Urothelium cell line (cell line): ENCODE measurements at regions not wholly inside any gene's neighbourhood (a gene's known extent, or its start where the extent isn't known, plus 50 kb on each side); places are given as distances from the start of the nearest gene placed in this dataset.
"Not testable (repeated sequence)": the region's sequence is repeated elsewhere in the genome, so short reads cannot be mapped to it uniquely, and the experiment has no call there.

Source experiments
- DNase-seq: peaks from one replicate; pipeline ENCODE4 v3.0.0; 2011; ENCODE audit warnings: low spot score, mixed read lengths
- FAIRE-seq: peaks from 2 replicates; lab custom pipeline; 2011; peaks lifted over from hg19 to GRCh38; lab: Jason Lieb, UNC

DNA sequence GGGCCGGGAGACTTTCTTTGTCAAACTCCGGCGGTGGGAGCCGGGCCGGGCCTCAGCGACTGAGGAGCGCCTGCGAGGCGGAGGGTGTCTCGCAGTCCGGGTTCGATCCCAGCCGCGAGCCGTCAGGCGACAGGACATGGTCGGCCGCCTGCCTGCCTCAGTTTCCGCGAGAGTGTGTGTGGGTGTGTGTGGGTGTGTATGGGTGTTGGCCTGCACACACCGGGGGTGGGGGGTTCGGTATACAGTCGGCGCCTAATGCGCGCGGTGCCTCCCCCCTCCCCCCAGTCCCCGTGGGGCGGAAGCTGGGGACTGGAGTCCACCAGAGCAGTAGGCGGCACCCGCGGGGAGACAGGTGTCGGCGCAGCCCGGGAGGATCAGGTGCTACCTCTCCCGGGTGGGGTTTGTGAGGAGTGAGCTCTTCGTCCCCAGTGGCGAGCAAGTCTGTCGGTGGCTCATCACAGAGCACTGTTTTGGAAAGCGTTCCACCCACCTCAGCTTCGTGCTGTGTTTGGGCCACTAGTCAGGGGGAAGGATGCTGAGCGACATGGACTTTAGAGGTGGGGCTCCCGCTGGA lies 246.3 kb downstream of the GOLGA6L6 start:
- peak; percentile 2 for DNase-seq
- FAIRE-seq, result no peak

DNA sequence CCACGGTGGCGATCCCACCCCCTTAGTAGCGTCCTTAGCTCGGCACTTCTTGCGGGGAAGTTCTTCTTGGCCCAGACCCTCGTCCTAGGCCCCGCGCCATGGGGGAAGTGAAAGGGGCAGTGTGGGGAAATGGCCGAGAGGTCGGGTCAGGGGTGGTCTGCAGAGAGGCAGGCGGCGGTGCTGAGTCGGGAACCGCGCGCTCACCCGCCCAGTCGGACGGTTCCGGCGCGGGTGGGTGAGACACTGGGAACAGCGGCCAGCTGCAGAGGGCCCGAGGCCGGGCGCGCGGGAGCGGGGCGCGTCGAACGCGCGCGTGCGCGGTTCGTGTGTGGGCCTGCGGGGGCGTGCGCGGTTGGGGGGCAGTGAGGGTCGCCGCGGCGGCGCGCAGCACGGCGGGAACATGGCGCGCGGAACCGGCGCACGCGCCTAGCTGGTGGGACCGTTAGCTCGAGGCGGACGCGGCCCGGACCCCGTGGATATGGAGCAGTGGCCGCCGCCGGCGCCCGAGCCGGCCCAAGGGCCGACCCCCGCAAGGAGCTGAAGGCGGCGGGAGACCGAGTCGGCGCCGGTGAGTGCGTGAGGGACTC lies 246.9 kb downstream of the GOLGA6L6 start:
- DNase-seq, result peak; percentile 1

DNA sequence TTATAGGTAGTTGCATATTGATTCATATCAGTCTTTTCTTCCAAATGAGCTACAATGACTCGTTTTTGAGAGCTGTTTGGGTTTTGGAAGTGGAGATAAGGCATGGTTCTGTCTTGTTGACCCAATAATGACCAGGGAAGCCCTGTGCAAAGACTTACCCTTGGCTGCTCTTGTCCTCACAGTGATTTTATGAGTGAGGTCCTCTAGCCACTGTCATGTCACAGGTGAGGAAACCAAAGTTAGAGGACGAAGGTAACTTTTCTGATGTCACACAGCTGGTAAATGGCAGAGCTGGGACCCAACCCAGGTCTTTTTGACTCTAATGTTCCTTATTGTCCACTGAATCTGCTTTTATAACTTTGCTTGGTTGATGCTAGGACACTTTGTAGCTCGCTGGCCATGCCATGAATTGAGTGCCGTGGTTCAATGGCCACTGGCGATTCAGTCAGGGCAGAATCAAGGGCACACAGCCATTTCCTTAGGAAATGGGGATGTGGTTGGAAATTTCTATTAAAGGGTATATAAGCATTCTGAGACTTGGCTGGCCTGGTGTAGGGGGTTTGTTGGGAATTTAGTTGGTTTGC lies 249.1 kb downstream of the GOLGA6L6 start:
- FAIRE-seq, result not testable (repeated sequence)
- peak; percentile 2 for DNase-seq

More for the DNA sequence above, 246.9 kb downstream of the GOLGA6L6 start:
- FAIRE-seq, result no peak

DNA sequence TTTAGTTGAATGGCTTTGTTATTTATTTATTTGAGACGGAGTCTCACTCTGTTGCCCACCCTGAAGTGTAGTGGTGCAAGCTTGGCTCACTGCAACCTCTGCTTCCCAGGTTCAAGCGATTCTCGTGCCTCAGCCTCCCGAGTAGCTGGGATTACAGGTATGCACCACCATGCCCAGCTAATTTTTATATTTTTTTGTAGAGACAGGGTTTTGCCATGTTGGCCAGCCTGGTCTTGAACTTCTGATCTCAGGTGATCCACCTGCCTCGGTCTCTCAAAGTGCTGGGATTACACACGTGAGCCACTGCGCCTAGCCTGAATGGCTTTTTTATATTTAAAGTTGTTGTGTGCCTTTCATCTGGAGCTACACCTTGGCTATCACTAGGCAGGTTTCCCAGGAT lies 250.0 kb downstream of the GOLGA6L6 start:
- not testable (repeated sequence) for DNase-seq, FAIRE-seq

DNA sequence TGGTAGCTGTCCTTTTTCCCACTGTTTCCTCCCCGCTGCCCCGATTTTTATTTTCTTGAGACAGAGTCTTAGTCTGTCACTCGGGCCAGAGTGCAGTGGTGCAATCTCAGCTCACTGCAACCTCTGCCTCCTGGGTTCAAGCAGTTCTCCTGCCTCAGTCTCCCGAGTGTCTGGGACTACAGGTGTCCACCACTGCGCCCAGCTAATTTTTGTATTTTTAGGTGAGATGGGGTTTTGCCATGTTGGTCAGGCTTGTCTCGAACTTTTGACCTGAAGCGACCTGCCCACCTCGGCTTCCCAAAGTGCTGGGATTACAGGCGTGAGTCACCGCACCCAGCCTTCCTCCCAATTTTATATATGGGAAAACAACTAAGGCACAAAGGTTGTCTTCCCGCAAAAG lies 251.0 kb downstream of the GOLGA6L6 start:
- DNase-seq, FAIRE-seq: not testable (repeated sequence)

DNA sequence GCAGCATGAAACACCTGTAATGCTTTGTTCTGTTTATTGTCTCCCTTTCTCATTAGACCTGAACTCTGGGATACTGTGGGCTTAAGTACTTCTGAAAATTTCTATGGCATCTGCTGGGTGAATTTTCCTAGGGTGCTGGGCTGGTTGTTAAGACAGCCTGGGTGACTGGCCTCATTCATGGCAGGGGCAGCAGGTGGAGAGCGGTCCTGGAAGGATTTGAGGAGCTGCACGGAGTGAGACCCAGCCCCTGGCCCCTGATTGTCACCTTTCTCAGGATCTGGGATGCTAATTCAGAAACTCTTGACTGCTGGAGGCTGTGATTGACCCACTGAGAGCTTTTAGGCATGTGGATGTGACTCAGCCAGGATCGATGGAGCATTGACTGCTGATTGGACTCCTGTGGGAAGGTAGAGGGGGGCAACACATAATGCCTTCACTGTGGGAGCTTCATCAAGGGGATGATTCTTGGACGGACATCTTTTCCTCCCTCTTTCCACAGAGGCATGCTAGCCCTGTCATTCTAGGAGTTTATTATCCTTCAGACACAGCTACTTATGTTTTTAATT lies 252.0 kb downstream of the GOLGA6L6 start:
- not testable (repeated sequence) for FAIRE-seq, DNase-seq

DNA sequence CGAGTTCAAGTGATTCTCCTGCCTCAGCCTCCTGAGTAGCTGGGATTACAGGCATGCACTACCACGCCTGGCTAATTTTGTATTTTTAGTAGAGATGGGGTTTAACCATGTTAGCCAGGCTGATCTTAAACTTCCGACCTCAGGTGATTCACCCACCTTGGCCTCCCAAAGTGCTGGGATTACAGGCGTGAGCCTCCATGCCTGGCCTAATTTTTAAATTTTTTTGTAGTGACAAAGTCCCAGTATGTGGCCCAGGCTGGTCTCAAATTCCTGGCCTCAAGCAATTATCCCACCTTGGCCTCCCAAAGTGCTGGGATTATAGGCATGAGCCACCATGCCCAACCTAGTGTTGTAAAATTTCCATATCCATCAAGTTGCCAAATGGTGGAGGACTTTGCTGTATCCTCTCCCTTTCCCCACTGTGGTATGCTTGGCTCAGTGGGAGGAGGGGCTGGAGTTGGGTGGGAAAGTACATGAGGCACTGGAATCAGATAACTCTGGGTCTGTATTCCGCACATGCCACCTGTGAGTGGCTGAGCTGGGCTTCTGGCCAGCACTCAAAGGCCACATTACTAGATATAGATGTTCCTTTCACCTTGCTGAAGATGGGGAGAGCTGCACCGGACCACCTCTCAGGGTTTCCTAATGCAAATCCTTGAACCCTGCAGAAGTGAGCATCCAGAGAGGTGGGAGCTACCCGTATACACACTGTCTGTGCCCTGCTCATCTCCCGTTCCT lies 252.6 kb downstream of the GOLGA6L6 start:
- not testable (repeated sequence) for FAIRE-seq, DNase-seq

DNA sequence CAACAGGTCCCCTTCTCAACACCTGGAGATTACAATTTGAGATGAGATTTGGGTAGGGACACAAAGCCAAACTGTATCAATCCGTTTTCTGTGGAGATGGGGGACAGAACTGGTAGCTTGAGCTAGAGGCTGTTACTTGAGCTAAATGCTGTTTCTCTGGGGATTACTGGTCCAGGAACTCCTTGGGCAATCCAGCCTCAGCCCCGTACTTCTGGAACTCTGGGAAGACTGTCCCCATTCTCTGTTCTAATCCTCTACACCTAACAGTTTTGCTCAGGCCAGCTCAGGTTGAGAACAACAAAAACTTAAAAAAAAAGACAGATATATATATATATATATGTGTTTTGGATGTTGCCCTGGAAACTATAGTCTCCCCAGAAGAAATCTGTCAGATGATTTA lies 255.0 kb downstream of the GOLGA6L6 start:
- DNase-seq, FAIRE-seq: not testable (repeated sequence)

DNA sequence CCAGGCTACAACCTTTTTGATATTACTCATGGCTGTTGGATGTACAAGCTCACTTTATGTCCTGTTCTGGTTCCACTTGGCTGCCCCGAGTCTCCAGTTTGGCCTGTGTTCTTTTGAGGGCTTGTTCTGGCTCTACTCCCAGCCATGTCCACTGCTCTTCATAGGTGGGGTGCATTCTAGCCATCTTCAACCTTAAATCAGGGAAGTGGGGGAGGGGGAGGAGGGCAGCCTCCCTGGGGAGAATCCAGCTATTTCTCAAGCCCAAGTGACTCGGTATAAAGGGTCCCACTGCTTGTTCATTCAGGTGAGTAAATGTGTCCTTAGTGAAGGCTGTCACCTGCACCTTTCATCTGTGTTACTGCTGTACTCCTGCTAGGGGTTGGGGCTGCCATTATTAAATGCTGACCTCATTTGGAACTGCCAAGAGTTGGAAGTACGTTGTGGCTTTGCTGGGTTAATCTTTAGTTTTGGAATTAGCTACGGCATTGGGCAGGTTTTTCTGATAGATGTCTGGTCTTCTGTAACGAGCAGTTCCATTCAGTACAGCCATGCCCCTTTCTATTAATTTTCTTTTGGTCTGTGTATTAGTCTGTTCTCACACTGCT lies 255.8 kb downstream of the GOLGA6L6 start:
- not testable (repeated sequence) for DNase-seq, FAIRE-seq

DNA sequence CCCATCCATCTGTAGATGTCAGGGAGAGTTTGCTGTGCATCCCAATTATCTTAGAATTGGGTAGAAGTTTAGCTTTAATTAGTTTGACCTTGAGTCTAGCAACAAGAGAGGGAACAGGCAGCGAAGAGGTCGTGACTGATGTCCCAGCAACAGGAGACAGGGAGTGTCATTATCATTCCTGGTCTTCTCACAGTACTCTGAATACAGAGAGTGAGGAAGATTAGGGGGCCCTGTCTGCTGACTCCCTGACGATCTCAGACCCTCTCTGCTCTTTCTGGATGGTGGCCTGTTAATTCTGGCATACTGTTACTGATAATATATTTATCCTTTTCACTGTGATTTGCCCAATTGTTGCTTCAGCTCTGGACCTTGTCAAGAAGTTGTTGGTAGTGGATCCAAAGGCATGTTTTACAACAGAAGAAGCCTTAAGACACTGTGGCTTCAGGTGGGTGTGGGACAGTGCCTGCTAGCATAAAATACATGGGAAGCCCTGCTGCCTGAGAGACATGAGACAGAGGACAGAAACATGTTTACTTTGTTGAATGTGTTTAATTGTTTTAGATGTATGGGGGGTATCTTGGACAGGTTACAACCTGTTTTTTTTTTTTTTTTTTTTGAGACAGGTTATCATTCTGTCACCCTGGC lies 256.6 kb downstream of the GOLGA6L6 start:
- not testable (repeated sequence) for DNase-seq, FAIRE-seq

DNA sequence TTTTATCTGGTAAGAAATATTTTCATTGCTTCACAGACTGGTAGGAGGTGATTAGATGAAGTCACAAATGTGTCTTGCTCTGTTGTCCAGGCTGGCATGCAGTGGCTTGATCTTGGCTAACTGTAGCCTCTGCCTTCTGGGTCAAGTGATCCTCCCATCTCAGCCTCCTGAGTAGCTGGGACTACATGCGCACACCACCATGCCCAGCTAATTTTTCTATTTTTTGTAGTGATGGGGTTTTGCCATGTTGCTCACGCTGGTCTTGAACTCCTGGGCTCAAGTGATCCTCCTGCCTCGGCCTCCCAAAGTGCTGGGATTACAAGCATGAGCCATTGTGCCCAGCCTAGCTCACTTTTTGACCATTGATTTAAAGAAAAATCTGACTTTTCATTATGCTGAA lies 257.9 kb downstream of the GOLGA6L6 start:
- not testable (repeated sequence) for FAIRE-seq, DNase-seq

DNA sequence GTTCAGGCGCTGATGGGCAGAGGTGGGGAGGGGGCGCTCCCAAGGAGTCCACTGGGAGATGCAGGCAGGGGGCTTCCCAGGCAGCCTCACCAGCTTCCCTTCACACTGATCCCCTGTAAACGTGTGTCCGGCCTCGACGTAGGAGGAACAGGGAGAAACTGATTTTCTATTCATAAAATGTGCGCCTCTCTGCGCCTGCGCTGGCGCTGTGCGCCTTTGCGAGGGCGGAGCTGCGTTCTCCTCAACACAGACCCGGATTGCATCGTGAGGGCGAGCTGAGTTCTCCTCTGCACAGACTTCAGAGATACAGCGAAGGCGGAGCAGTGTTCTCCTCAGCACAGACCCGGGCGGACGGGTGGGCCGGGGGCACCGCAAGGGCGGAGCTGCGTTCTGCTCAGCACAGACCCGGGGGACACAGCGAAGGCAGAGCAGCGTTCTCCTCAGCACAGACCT lies 259.1 kb downstream of the GOLGA6L6 start:
- not testable (repeated sequence) for FAIRE-seq, DNase-seq

DNA sequence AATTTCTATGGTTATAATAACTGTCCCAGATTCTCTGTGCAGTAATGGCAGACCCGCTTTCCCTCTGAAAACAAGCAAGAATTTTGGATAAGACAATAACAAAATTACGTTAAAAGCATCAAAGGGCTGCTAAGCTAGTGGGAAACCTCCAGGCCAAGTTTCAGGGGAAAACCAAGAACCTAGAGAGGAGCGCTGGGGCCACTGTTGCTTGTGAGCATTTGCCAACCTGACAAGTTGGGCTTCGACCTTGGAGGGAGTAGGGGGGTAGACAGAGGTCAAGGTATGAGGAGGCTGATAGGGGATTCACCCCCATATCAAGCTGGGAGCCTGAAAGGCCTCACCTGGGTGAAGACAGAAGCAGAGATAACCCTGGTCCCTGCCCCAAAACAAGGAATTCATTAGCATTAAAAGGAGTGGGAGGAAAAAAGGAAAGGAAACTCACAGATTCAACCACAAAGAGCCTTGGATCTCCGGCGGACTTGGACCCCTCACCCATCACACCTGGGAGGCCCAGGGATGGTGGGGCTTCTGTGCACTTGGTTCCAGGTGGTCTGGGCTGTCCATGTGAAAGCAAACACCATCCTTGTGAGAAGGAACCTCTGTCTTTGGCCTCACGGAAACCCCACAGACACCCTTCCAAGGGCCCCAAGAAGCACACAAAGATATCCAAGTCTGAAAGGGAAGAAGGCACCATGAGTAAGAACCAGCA lies 259.9 kb downstream of the GOLGA6L6 start:
- DNase-seq, FAIRE-seq: not testable (repeated sequence)

DNA sequence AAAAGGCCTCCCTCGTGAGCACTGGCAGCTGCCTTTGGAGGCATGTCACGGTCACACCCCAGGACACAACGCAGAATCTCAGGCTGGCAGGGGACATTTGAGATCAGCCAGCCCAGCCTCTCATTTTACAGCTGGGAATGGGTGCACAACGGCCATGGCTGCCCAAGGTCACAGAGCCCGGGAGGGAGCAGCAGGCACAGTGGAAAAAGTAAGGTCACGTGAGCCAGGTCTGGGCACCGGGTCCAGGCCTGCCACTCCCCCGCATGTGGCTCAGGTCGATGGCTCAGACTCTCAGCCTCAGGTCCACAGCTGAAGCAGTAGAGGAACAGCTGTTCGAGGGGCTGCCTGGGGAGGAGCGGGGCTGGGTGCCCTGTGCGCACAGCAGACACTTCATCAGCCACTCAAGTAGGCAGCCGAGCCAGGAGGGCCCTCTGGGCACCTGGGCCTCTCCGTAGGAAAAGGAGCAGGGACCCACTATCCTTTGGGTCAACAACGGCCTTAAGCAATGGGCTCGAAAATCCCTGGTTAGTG lies 260.6 kb downstream of the GOLGA6L6 start:
- no peak for DNase-seq
- no peak for FAIRE-seq

DNA sequence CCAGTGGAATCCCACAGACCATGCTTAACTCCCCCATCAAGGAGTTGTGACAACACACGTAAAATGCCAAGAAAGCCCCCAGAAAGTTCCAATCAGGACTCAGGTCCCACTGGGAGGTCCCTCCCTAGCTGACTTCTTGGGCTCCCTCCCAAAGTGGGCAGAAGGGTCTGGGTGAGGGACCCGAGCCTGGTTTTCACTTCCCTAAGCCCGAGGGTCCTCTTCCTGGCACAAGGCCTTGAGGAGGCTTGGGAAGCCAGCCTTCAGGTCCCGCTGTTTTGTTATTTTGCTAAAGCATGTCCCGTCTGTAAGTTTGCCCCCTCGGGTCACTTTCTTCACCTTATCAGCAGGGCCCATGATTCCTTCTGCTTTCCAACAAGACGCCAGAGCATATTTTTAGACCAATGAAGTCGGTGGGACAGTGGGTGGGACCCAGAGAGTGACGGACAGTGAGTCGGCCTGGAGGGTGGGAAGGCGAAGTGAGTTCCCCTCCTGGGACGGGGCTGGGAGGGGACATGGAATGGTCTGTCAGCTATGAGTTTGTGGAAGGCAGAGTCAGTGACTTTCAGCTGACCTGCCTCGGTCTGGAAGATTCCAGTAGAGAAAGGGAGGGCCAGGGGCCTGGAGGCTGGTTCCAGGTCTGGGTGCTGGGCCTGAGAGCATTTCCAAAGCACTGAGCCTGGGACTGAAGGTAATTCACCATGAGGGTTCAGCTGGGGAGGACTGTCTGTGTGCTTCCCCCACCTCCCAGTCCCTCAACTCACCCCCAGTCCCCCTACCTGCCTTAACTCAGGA lies 261.3 kb downstream of the GOLGA6L6 start:
- DNase-seq, FAIRE-seq: not testable (repeated sequence)

DNA sequence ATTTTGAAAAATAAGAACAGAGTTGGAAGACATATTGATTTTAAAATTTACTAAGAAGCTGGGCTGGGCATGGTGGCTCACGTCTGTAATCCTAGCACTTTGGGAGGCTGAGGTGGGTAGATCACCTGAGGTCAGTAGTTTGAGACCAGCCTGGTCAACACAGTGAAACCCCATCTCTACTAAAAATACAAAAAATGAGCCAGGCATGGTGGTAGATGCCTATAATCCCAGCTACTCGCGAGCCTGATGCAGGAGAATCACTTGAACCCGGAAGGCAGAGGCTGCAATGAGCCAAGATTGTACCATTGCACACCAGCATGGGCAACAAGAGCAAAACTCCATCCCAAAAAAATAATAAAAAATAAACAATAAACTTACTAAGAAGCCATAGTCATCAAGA lies 262.5 kb downstream of the GOLGA6L6 start:
- not testable (repeated sequence) for FAIRE-seq

DNA sequence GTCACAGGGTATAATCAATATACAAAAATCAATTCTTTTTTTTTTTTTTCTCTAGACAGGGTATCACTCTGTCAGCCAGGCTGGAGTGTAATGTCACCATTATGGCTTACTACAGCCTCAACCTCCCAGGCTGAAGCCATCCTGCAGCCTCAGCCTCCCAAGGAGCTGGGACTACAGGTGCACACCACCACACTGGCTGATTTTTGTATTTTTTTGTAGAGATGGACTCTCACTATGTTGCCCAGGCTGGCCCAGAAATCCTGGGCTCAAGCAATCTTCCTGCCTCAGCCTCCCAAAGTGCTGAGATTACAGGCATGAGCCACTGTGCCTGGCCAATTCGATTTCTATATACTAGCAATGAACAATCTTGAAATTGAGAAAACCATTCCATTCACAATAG lies 263.2 kb downstream of the GOLGA6L6 start:
- not testable (repeated sequence) for DNase-seq, FAIRE-seq

More for the DNA sequence above, 262.5 kb downstream of the GOLGA6L6 start:
- not testable (repeated sequence) for DNase-seq

DNA sequence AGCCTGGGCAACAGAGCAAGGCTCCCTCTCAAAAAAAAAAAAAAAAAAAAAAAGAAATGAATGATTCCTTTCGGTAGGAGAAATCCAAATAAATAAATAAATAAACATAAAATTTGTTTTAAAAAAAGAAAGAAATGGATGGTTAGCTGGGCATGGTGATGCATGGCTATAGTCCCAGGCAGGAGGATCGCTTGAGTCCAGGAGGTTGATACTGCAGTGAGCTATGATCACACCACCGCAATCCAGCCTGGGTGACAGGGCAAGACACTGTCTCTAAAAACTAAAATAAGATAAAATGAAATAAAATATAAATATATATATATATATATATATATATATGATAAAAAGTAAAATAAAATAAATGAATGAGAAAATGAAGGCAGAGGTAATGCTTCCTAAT lies 264.1 kb downstream of the GOLGA6L6 start:
- DNase-seq, FAIRE-seq: not testable (repeated sequence)
